ENCODE measurements at regions not wholly inside any gene's neighbourhood (a gene's known extent, or its start where the extent isn't known, plus 50 kb on each side); places are given as distances from the start of the nearest gene placed in this dataset.

DNA sequence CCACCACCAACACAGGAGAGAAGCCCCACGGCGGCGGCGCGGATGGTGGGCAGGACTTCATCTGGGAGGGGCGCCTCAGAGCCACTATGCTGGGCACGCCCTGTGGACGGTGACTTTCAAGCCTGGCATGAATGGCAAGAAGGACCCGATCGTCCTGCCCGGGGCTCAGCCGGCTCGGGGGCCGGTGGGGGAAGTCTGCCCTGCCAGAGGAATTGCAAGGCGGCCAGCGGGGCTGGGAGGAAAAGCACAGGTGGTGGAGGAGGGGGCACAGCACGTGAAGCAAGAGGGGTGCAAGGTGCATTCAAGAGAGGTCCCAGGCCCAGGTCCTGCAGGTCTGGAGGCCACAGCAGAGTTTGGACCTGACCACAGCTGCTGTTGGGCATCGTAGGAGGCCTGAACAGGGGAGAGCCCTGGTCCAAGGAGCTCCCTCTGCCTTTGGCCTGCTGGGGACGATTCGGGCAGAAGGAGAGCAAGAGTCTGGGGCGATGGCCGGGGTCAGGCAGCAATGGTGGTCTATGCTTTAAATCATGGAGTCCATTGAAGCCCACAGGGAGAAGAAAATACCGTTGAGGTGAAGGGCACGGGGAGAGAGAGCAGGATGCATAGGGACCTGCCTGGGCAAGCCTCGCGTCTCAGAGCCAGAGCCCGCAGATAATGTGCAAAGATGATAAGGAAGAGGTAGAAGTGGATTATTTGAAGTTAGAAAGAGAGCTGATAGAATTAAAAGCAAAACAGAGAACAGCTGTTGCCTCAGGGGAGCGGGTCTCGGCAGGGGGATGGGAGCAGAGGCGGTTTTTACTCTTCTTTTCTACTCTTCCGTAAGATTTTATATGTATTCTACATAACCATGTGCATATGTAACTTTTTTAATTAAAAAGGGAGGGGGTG, 82.6 kb upstream of the SHISAL1 start:
- Histone ChIP-seq H3K9ac (no peak overlapping the region), H3K27ac (no peak overlapping the region), H3K4me2 (ENCODE audit: low read length) (no peak overlapping the region), H2AFZ (no peak overlapping the region), H3K9me3 (ENCODE audit: control insufficient read depth, low read length) (no peaks in the 10 kb centered on the region), H3K4me3 (ENCODE audit: low read depth, low read length) (no peak overlapping the region), H3K4me1 (no peaks in the 10 kb centered on the region), H3K36me3 (ENCODE audit: control insufficient read depth, insufficient read depth, low read length) (no peaks in the 10 kb centered on the region), H3K27me3 (ENCODE audit: control insufficient read depth, insufficient read depth, low read length) (no peaks in the 10 kb centered on the region), H3K79me2 (no peaks in the 10 kb centered on the region)
- TF ChIP-seq, protein P1, sequence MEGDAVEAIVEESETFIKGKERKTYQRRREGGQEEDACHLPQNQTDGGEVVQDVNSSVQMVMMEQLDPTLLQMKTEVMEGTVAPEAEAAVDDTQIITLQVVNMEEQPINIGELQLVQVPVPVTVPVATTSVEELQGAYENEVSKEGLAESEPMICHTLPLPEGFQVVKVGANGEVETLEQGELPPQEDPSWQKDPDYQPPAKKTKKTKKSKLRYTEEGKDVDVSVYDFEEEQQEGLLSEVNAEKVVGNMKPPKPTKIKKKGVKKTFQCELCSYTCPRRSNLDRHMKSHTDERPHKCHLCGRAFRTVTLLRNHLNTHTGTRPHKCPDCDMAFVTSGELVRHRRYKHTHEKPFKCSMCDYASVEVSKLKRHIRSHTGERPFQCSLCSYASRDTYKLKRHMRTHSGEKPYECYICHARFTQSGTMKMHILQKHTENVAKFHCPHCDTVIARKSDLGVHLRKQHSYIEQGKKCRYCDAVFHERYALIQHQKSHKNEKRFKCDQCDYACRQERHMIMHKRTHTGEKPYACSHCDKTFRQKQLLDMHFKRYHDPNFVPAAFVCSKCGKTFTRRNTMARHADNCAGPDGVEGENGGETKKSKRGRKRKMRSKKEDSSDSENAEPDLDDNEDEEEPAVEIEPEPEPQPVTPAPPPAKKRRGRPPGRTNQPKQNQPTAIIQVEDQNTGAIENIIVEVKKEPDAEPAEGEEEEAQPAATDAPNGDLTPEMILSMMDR (IDR thresholded peaks at IDR 0.05) = no peak

DNA sequence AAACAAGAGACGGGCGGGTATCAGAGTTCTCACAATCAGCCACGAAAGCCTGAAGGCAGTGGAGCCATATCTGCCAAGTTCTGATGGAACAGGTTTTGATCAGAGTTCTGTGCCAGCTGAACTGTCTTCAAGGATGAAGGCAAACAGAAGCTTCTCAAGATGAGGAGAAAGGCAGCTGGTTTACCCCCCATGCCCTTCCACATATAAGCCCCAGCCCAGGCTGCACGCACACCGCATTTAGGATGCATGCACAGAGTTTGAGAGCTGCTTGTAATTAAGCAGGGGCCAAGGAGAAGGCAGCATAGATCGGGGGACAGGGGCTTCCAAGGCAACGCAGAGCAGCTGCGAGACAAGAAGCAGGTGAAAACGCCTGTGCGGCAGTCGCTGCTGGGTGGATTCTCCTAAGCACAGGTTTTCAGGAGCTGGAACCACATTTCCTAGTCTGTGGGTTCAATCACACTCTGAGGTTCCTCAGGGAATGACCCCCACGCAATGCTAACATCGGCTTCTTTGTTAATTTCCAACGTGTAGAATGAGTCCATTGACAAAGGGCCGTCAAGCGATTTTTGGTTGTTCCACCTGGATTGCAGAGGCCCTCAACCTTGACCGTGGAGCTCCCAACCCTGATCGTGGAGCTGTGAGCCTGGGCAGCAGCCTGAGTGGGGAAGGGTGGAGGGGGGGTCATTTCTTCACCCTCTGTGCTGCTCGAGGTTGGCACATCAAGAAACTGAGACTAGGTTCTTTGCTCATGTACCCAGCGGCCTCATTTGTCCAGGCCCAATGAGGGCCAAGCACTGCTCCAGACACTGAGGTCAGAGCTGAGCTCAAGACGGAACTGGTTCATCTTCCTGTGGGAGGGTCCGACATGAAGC, 81.7 kb upstream of the SHISAL1 start:
- Histone ChIP-seq H3K4me1 (no peaks in the 10 kb centered on the region), H3K36me3 (ENCODE audit: control insufficient read depth, insufficient read depth, low read length) (no peaks in the 10 kb centered on the region), H3K79me2 (no peaks in the 10 kb centered on the region), H3K4me3 (ENCODE audit: low read depth, low read length) (no peak overlapping the region), H3K27ac (no peak overlapping the region), H3K9me3 (ENCODE audit: control insufficient read depth, low read length) (no peaks in the 10 kb centered on the region), H3K4me2 (ENCODE audit: low read length) (no peak overlapping the region), H3K9ac (no peak overlapping the region), H3K27me3 (ENCODE audit: control insufficient read depth, insufficient read depth, low read length) (no peaks in the 10 kb centered on the region), H2AFZ (no peak overlapping the region)
- TF ChIP-seq, protein P1 (IDR thresholded peaks at IDR 0.05) = no peak

DNA sequence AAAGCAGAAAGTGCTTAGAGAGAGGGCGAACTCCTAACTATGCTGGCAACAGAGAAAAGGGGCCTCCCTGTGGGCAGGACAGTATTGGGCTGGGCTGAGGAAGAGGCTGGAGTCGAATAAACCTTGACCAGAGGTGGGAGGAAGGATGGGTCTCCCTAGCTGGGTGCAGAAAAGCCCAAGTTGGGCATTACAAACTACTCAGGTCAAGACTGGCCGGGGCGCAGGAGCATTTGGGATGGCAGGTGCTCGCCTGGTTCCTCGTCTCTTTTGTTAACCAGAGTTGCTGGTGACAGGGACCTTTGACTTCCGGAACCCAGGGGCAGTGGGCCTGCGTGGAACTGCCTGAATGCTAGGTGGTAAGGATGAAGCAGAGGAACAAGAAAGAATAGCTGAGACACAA, 80.3 kb upstream of the SHISAL1 start:
- Histone ChIP-seq H3K27ac (no peak overlapping the region), H2AFZ (no peak overlapping the region), H3K27me3 (ENCODE audit: control insufficient read depth, insufficient read depth, low read length) (no peaks in the 10 kb centered on the region), H3K9ac (no peak overlapping the region), H3K36me3 (ENCODE audit: control insufficient read depth, insufficient read depth, low read length) (no peaks in the 10 kb centered on the region), H3K4me2 (ENCODE audit: low read length) (no peak overlapping the region), H3K4me3 (ENCODE audit: low read depth, low read length) (no peak overlapping the region), H3K4me1 (no peaks in the 10 kb centered on the region), H3K79me2 (no peaks in the 10 kb centered on the region), H3K9me3 (ENCODE audit: control insufficient read depth, low read length) (no peaks in the 10 kb centered on the region)
- TF ChIP-seq, protein P1 (IDR thresholded peaks at IDR 0.05) = no peak

DNA sequence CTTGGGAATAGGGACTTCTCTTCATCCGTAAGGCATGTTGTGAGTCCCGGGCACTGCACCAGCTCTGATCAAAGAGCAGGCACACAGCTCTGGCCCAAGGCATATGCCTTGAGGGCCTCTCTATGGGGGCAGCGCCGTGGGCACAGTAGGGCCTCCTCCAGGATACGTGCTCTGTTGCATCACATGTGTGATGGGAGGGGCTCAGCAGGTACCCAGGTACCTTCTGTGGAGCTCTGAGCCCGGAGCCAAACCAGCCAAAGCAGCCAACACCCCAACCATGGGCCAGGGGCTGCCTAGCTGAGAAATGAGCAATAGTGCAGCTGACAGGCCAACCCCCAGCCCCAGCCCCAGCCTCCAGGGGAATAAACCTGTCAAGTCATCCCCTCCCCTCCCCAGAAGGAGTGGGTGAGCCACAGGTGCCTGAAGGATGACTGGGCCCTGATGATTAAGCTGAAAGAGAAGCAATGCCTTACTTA, 79.7 kb upstream of the SHISAL1 start:
- Histone ChIP-seq H3K9ac (no peak overlapping the region), H3K4me3 (ENCODE audit: low read depth, low read length) (no peak overlapping the region), H3K27me3 (ENCODE audit: control insufficient read depth, insufficient read depth, low read length) (no peaks in the 10 kb centered on the region), H3K4me1 (no peaks in the 10 kb centered on the region), H3K4me2 (ENCODE audit: low read length) (no peak overlapping the region), H3K27ac (no peak overlapping the region), H3K36me3 (ENCODE audit: control insufficient read depth, insufficient read depth, low read length) (no peaks in the 10 kb centered on the region), H2AFZ (no peak overlapping the region), H3K79me2 (no peaks in the 10 kb centered on the region), H3K9me3 (ENCODE audit: control insufficient read depth, low read length) (no peaks in the 10 kb centered on the region)
- TF ChIP-seq, protein P1 (IDR thresholded peaks at IDR 0.05) = no peak

Measured in parathyroid adenoma (tissue), 2 donors.